ENCODE measurements at regions not wholly inside any gene's neighbourhood (a gene's known extent, or its start where the extent isn't known, plus 50 kb on each side); places are given as distances from the start of the nearest gene placed in this dataset.

- DNase-seq, result no peak
- H3K27me3 ChIP-seq (replicated peaks; ENCODE audit: insufficient read depth, low read length), result no peaks in the 10 kb centered on the region
- no peaks in the 10 kb centered on the region for H4K20me1 ChIP-seq (ENCODE audit: insufficient read depth, low read length)
- no peaks in the 10 kb centered on the region for H3K9me3 ChIP-seq (replicated peaks; ENCODE audit: insufficient read depth, low read length)
- no peak overlapping the region for H3K27ac ChIP-seq (ENCODE audit: low read length)
- H3K4me1 ChIP-seq (ENCODE audit: low read length), result peaks cover 17% of the 10 kb centered on the region
- H3F3A ChIP-seq (ENCODE audit: insufficient read depth, low read length), result peaks cover 14% of the 10 kb centered on the region
- no peaks in the 10 kb centered on the region for H3K9me2 ChIP-seq (replicated peaks; ENCODE audit: insufficient read depth, low read length)
- no peaks in the 10 kb centered on the region for H3K79me2 ChIP-seq (ENCODE audit: low read length)
- no peak overlapping the region for H3K4me3 ChIP-seq (ENCODE audit: low read length)
- no peak overlapping the region for H3K4me2 ChIP-seq (ENCODE audit: low read depth, low read length)
- H3K36me3 ChIP-seq (replicated peaks; ENCODE audit: insufficient read depth, low read length), result no peaks in the 10 kb centered on the region
- H3K9ac ChIP-seq (ENCODE audit: low read length), result no peak overlapping the region
- TF ChIP-seq CTCF (IDR thresholded peaks at IDR 0.05; ENCODE audit: low read length) (no peak), EZH2phosphoT487 (IDR thresholded peaks at IDR 0.05; ENCODE audit: low read length) (no peak), EZH2 (optimal IDR thresholded peaks at IDR 0.05; ENCODE audit: low read depth, low read length) (no peak)
- H2AFZ ChIP-seq (ENCODE audit: low read length), result no peak overlapping the region
Observed at GRCh38 chr2:62381656-62382055, 124.3 kb downstream of the TMEM17 start.

- Histone ChIP-seq H3K36me3 (replicated peaks; ENCODE audit: insufficient read depth, low read length) (no peaks in the 10 kb centered on the region), H3K4me3 (ENCODE audit: low read length) (no peak overlapping the region), H3K27me3 (replicated peaks; ENCODE audit: insufficient read depth, low read length) (no peaks in the 10 kb centered on the region), H3K79me2 (ENCODE audit: low read length) (no peaks in the 10 kb centered on the region), H3K4me1 (ENCODE audit: low read length) (peaks cover 17% of the 10 kb centered on the region), H3K9me2 (replicated peaks; ENCODE audit: insufficient read depth, low read length) (no peaks in the 10 kb centered on the region), H3F3A (ENCODE audit: insufficient read depth, low read length) (peaks cover 14% of the 10 kb centered on the region), H3K9ac (ENCODE audit: low read length) (no peak overlapping the region), H3K9me3 (replicated peaks; ENCODE audit: insufficient read depth, low read length) (no peaks in the 10 kb centered on the region), H4K20me1 (ENCODE audit: insufficient read depth, low read length) (no peaks in the 10 kb centered on the region), H3K27ac (ENCODE audit: low read length) (no peak overlapping the region), H2AFZ (ENCODE audit: low read length) (no peak overlapping the region), H3K4me2 (ENCODE audit: low read depth, low read length) (no peak overlapping the region)
- TF ChIP-seq CTCF (IDR thresholded peaks at IDR 0.05; ENCODE audit: low read length) (no peak), EZH2 (optimal IDR thresholded peaks at IDR 0.05; ENCODE audit: low read depth, low read length) (no peak), EZH2phosphoT487 (IDR thresholded peaks at IDR 0.05; ENCODE audit: low read length) (no peak)
- DNase-seq, result no peak
Observed at GRCh38 chr2:62379566-62379965, 126.4 kb downstream of the TMEM17 start.

- Histone ChIP-seq H3K9me2 (replicated peaks; ENCODE audit: insufficient read depth, low read length) (no peaks in the 10 kb centered on the region), H3F3A (ENCODE audit: insufficient read depth, low read length) (no peaks in the 10 kb centered on the region), H4K20me1 (ENCODE audit: insufficient read depth, low read length) (no peaks in the 10 kb centered on the region), H2AFZ (ENCODE audit: low read length) (no peak overlapping the region), H3K4me3 (ENCODE audit: low read length) (no peak overlapping the region), H3K36me3 (replicated peaks; ENCODE audit: insufficient read depth, low read length) (no peaks in the 10 kb centered on the region), H3K27me3 (replicated peaks; ENCODE audit: insufficient read depth, low read length) (no peaks in the 10 kb centered on the region), H3K9ac (ENCODE audit: low read length) (no peak overlapping the region), H3K27ac (ENCODE audit: low read length) (no peak overlapping the region), H3K79me2 (ENCODE audit: low read length) (no peaks in the 10 kb centered on the region), H3K4me1 (ENCODE audit: low read length) (no peaks in the 10 kb centered on the region), H3K4me2 (ENCODE audit: low read depth, low read length) (no peak overlapping the region), H3K9me3 (replicated peaks; ENCODE audit: insufficient read depth, low read length) (no peaks in the 10 kb centered on the region)
- DNase-seq, result no peak
- TF ChIP-seq EZH2phosphoT487 (IDR thresholded peaks at IDR 0.05; ENCODE audit: low read length), result no peak
- no peak for TF ChIP-seq EZH2 (optimal IDR thresholded peaks at IDR 0.05; ENCODE audit: low read depth, low read length)
- no peak for TF ChIP-seq CTCF (IDR thresholded peaks at IDR 0.05; ENCODE audit: low read length)
Observed at GRCh38 chr2:62375113-62375420, 130.9 kb downstream of the TMEM17 start.

Measured in MM.1S (cell line).